HG03095 (cell line): ENCODE measurements at regions not wholly inside any gene's neighbourhood (a gene's known extent, or its start where the extent isn't known, plus 50 kb on each side); places are given as distances from the start of the nearest gene placed in this dataset.

ENCODE experiments used
- ATAC-seq: cut with Tn5 transposase; IDR thresholded peaks from one replicate; pipeline ENCODE4 v1.9.1; 2021; ENCODE audit warnings: moderate library complexity; ENCODE audit not compliant: unreplicated experiment

DNA sequence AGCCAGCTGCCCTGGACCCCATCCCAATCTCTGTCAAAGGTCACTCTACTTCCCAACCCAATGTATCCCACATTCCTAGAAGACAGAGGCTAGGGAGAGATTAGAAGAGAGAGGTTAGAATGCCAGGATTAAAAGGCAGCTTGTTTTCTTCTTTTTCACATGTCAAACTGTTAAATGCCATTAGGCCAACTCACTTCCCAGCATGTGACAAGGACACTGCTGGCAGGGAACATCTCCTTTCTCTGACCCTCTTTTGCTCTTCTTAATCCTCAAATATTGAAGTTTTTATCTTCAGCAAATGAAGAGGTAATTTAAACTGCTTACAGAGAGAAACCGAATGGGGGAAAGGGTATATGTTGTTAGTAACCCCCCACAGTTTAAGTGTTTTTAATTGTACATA lies 89.1 kb downstream of the BBS10 start:
- no peak for ATAC-seq

GRCh38 chr12:76256904-76257303 lies 91.3 kb downstream of the BBS10 start:
- ATAC-seq, result no peak

- no peak for ATAC-seq
Observed at GRCh38 chr12:76256321-76256720, 91.9 kb downstream of the BBS10 start.

GRCh38 chr12:76255692-76256091 lies 92.5 kb downstream of the BBS10 start:
- no peak for ATAC-seq

GRCh38 chr12:76255281-76255680 lies 92.9 kb downstream of the BBS10 start:
- ATAC-seq, result no peak

GRCh38 chr12:76252031-76252430 lies 96.2 kb downstream of the BBS10 start:
- no peak for ATAC-seq

GRCh38 chr12:76250256-76250655 lies 98.0 kb downstream of the BBS10 start:
- no peak for ATAC-seq

DNA sequence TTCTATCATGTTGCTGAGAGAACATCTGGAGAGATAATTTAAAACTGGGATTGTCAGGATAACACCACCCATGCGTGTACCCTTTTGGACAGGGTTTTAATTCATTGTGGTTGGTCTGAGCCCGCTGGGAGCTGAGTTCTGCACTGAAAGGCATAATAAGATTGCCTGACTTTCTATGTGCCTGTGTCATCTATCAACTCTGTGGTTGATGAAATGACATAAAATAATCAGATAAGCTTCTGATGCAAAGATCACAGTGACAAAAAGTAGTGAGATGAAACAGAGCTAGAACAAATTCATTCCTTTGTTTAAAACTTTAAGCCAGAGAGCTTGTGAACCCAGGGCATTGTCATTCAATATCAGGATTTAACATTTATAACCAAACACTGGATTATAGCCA lies 98.7 kb downstream of the BBS10 start:
- ATAC-seq, result no peak

DNA sequence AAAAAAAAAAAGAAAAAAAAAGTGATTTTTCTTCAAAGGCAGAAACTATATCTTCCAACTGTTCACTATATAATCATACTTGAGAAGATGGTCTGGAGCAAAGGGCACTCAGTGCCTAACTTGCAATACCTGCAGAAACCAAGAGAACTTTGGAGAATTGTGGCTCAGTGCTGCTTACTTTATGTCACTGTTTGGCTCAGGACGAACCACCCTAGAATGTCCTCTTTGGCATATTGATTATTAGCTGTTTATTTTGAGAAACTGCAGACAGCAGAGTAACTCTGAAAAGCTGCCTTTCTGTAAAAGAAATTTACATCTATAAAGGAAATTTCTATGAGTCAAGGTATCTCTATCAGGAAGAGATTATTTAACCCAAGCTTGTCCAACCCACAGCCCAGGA lies 100.2 kb downstream of the BBS10 start:
- no peak for ATAC-seq

- ATAC-seq, result no peak
Observed at GRCh38 chr12:76247026-76247646, 101.1 kb downstream of the BBS10 start.

GRCh38 chr12:76246611-76247010 lies 101.6 kb downstream of the BBS10 start:
- ATAC-seq, result no peak

DNA sequence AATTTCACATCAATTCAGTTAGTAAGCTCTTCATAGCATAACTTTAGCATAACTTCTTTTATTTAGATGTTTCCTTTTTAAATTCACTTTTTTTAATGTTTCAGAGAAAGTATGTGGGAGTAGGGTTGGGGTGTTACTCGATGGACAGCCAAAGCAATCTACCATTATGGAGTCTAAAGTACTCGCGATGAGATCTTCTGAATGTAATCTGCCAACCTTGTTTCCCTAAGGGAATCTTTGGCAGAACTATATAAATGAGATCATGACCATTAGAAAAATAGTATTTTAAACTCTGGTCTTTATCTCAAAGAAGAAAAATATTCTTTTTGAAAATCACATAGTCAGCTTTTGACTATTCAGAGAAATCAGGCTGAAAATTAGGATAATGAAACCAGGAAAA lies 103.9 kb downstream of the BBS10 start:
- ATAC-seq, result no peak

DNA sequence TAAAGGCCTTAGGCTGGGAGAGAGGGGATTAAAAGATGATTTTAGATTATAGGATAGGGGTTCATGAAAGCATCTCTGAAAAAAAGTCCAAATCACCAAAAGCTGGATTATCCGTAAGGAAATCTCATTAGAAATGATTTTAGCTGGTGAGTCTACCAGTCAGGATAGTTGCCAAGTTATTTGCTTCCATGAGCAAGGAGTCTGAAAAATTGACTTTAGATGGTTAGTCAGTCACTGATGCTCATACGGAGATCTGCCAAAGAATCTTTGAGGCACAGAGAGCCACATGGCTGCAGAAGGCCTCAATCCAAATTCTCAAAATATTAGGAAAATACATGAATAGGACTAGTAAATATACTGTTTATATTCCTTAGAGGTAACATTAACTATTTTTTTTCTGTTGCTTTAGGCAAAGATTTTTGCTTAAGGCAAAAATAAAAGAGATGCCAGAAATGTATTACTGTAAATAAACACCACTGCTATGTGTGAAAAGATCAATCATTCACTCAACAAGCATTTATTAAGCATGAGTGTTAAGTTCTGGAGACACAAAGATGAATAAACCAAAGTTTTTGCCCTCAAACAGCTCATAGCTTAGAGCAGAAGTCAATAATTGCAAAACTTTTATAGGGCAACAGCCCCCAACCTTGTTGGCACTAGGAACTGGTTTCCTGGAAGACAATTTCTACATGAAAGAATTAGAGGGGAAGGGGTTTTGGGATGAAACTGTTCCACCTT lies 105.2 kb downstream of the BBS10 start:
- ATAC-seq, result no peak

DNA sequence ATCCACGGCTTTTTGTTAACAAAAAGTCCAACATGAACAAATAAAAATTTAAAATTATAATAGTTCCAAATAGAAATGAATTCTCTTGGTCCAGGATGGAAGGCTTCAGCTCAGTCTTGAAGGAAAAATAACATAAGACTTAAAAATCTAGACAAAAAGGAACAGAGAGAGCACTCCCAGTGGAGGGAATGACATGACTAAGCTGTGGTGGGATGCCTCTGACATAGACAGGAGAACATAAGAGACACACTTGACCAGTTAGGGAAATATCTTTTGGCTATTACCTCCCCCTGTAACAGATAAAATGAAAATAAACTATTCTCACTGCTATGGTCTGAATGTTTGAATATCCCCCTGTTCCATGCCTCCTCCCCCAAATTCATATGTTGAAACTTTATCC lies 106.8 kb downstream of the BBS10 start:
- ATAC-seq, result no peak

DNA sequence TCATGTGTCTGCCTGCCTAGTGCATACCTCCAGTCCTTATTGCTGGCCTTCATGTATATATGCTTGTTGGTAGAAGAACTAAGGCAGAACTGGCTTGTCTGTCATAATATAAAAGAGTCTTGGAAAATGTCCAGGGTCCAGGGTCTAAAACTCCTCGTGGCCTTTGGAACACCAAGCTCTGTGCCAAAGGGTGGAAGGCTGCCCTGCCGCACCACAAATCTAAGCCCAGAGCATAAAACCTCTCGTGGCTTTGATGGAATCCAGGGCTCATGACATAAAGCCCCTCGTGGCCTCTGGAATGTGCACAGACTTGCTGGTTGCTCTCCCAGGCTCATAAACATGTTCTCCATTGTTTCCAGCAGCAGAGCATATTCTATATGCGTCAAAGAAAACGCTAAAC lies 107.9 kb downstream of the BBS10 start:
- no peak for ATAC-seq

- no peak for ATAC-seq
Observed at GRCh38 chr12:76238688-76239087, 109.5 kb downstream of the BBS10 start.

- ATAC-seq, result no peak
Observed at GRCh38 chr12:76237086-76237701, 111.0 kb downstream of the BBS10 start.

GRCh38 chr12:76236640-76237039 lies 111.6 kb downstream of the BBS10 start:
- ATAC-seq, result no peak

DNA sequence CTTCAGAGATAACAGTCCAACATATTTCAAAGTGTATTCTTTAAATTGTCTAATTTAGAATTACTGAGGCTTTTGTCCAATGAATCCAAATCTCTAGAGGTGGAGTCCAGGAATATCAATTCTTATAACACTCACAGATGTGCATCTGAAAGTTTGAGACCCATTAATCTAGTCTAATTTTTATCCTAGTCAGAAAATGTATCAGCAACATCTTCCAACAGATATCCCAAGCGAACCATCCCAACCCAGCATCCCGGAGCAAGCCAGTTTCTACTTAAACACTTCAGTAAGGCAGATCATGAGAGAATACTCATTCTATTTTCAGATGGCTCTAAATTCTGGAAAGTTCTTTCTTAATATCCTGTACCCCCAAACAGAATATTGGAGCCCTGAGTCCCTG lies 113.5 kb downstream of the BBS10 start:
- ATAC-seq, result no peak

DNA sequence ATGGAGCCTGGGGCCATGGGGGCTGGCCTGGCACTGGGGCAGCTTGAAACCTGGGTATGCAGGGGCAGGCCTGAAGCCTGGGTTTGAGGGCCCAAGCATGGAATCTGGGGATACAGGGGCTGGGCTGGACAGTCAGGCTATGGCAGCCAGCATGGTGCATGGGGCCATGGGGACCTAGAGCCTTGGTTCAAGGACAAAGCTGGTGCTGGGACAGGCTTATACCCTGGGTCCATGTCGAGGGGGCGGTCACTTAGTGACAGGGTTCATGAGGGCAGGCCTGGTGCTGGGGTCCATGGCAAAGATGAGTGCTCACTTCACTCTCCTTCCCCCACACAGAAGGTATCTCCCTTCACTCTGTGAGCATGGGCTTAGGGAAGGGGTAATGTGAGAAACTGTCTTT lies 116.2 kb downstream of the BBS10 start:
- ATAC-seq, result no peak

- ATAC-seq, result no peak
Observed at GRCh38 chr12:76226956-76227355, 121.3 kb downstream of the BBS10 start.

DNA sequence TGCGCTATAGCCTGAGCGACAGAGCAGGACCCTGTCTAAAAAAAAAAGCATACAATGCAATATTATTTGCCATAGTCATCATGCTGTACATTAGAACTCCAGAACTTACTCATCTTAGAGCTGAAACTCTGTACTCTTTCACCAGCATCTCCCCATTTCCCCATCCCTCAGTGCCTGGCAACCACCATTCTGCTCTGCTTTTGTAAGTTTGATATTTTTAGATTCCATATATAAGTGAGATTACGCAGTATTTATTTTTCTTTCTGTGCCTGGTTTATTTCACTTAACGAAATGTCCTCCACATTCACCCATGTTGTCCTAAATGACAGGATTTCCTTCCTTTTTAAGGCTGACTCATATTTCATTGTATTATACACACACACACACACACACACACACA lies 121.8 kb downstream of the BBS10 start:
- ATAC-seq, result no peak
